Nephron (organoid): ENCODE measurements at regions not wholly inside any gene's neighbourhood (a gene's known extent, or its start where the extent isn't known, plus 50 kb on each side); places are given as distances from the start of the nearest gene placed in this dataset.
A peak's percentile ranks its signal among the peaks of the same experiment; 100 is the strongest.

ENCODE experiments used
- H3K27ac Mint-ChIP-seq, 3 experiments: 2 replicates each; pipeline ENCODE4 v1.8.0; 2020; ENCODE audit warnings: mixed read lengths in 3 of 3, mild to moderate bottlenecking in 2 of 3, moderate library complexity in 1 of 3
- H3K27me3 Mint-ChIP-seq: 2 replicates; pipeline ENCODE4 v1.8.0; 2021; ENCODE audit warnings: low read depth, mild to moderate bottlenecking, moderate library complexity, mixed read lengths
- H3K36me3 Mint-ChIP-seq: 2 replicates; pipeline ENCODE4 v1.8.0; 2020; ENCODE audit warnings: low read depth, mixed read lengths
- H3K4me1 Mint-ChIP-seq: 2 replicates; pipeline ENCODE4 v1.8.0; 2020; ENCODE audit warnings: mixed read lengths
- H3K4me3 Mint-ChIP-seq, 3 experiments: 2 replicates each; pipeline ENCODE4 v1.8.0; 2020; ENCODE audit warnings: mild to moderate bottlenecking in 3 of 3, mixed read lengths in 3 of 3, moderate library complexity in 2 of 3
- H3K9me3 Mint-ChIP-seq: 2 replicates; pipeline ENCODE4 v1.8.0; 2020; ENCODE audit warnings: mixed read lengths
- TF ChIP-seq, protein P1 (sequence below), 3 experiments: fragments of 200-600 bp; sonication (generic); IDR thresholded peaks; one replicate each; pipeline ENCODE4 v1.5.0; 2021; ENCODE audit warnings: antibody characterized with exemption in 3 of 3; ENCODE audit not compliant: unreplicated experiment in 3 of 3

DNA sequence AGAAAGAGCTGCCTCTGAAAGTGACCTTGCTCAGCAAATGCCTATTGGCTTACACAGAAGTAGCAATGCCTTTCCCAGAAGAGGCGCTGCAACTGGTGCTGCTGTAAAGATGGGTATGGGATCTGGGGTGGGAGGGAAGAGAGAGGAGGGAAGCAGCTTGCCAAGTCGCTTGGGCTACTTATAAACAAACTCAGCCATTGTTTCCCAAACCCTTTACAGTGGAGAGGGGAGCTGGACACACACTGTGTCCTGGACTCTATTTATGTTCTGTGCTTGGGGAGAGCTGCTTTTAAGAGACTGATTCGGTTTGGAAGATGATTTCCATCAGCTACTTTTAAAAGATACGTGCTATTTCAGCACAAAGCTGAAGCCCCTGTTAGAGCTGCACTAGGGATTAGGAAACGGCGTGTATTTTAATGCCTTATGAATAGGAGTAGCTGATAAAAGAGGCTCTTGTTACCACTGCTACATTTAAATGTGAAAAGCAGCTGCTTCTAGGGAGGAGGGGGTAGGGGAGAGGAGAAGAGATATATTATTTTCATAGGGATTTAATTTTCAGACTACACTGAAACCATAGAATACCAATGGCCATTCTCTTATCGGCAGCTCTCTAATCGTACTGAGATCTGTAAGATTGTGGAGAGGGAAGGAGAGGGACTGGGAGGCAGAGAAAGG lies 440.6 kb downstream of the MCTP2 start:
- H3K4me3 Mint-ChIP-seq: peak overlapping the region; percentile 39 to 77 (median 55)
- H3K27me3 Mint-ChIP-seq: peaks cover 7% of the 10 kb centered on the region
- H3K27ac Mint-ChIP-seq: peak overlapping the region; percentile 93 to 97 (median 95)
- TF ChIP-seq, protein P1, sequence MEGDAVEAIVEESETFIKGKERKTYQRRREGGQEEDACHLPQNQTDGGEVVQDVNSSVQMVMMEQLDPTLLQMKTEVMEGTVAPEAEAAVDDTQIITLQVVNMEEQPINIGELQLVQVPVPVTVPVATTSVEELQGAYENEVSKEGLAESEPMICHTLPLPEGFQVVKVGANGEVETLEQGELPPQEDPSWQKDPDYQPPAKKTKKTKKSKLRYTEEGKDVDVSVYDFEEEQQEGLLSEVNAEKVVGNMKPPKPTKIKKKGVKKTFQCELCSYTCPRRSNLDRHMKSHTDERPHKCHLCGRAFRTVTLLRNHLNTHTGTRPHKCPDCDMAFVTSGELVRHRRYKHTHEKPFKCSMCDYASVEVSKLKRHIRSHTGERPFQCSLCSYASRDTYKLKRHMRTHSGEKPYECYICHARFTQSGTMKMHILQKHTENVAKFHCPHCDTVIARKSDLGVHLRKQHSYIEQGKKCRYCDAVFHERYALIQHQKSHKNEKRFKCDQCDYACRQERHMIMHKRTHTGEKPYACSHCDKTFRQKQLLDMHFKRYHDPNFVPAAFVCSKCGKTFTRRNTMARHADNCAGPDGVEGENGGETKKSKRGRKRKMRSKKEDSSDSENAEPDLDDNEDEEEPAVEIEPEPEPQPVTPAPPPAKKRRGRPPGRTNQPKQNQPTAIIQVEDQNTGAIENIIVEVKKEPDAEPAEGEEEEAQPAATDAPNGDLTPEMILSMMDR (IDR thresholded peaks at IDR 0.05; ENCODE audit: unreplicated experiment in 3 of 3): peak in 1 of 3 experiments; percentile 14
- no peaks in the 10 kb centered on the region for H3K36me3 Mint-ChIP-seq
- H3K9me3 Mint-ChIP-seq: no peaks in the 10 kb centered on the region
- peaks cover 58% of the 10 kb centered on the region for H3K4me1 Mint-ChIP-seq

DNA sequence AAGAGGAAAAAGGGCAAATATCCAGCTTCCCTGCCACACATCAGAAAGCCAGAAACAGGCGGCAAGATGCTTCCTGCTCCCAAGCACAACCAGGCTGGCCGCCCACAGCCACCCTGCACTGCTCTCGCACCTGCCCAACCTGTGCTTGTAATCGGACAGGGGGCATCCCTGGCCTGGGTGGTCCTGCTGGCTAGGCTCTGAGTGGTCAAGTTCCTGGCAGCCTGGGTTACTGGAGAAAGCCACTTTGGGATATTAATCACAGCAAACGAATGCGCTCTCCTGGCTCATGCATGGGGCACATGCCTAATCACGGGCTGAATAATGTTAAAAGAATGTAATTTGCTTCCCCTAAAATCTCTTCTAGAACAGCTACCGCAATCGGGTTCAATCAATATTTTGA lies 442.4 kb downstream of the MCTP2 start:
- Mint-ChIP-seq H3K27me3 (peaks cover 3% of the 10 kb centered on the region), H3K27ac (peak overlapping the region in 2 of 3 experiments; percentile 23 to 93), H3K4me3 (no peak overlapping the region), H3K9me3 (no peaks in the 10 kb centered on the region), H3K4me1 (peaks cover 57% of the 10 kb centered on the region), H3K36me3 (no peaks in the 10 kb centered on the region)
- TF ChIP-seq, protein P1 (IDR thresholded peaks at IDR 0.05; ENCODE audit: unreplicated experiment in 3 of 3): no peak

DNA sequence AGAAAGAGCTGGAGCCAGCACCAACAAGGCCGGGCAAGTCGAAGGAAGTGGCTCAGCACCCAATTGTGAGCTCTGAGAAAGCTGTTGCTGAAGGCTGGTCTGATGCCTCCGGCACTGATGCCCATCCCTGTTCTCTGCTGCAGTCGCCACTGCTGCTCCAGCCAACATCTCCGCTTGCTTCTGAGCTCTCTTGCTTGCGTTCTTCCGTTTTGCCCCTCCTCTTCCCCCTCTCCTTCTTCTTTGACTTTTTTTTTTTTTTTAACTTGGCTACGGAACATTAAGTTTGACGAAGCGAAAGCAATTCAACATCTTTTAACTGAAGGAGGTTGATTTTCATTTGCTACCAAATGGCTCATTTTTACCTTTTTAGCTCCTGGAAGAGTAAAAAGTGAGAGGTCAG lies 442.9 kb downstream of the MCTP2 start:
- H3K27ac Mint-ChIP-seq: peak overlapping the region; percentile 3 to 24 (median 23)
- H3K9me3 Mint-ChIP-seq: no peaks in the 10 kb centered on the region
- TF ChIP-seq, protein P1 (IDR thresholded peaks at IDR 0.05; ENCODE audit: unreplicated experiment in 3 of 3): no peak
- no peak overlapping the region for H3K4me3 Mint-ChIP-seq
- H3K36me3 Mint-ChIP-seq: no peaks in the 10 kb centered on the region
- peaks cover 57% of the 10 kb centered on the region for H3K4me1 Mint-ChIP-seq
- H3K27me3 Mint-ChIP-seq: peaks cover 3% of the 10 kb centered on the region

DNA sequence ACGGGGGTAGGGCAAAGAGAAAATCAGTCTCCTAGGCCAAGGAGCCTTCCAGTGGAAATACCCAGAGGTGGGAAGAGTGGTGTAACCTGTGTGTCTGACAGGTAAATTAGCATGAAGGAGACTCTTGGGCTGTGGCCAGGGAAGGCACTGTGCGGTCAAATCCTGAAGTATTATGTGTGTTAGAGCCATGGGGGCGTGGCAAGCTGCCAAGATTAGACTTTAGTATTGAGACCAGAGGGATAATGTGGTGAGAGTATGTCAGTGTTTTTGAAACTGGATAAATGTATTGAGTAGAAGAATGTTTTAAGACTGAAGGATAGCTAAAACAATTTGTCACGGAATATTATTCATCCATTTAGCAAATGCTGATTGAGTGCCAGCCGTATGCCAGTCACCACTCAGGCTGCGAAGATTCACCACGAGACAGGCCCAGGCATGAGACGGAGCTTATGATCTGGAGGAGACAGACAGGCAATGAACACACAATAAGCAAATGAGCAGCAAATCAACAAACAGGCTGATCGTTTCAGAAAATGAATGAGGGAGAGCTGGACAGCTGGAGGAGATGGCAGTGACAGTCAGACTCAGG lies 445.9 kb downstream of the MCTP2 start:
- H3K9me3 Mint-ChIP-seq: no peaks in the 10 kb centered on the region
- TF ChIP-seq, protein P1 (IDR thresholded peaks at IDR 0.05; ENCODE audit: unreplicated experiment in 3 of 3): no peak
- H3K27me3 Mint-ChIP-seq: peaks cover 3% of the 10 kb centered on the region
- no peaks in the 10 kb centered on the region for H3K36me3 Mint-ChIP-seq
- peaks cover 35% of the 10 kb centered on the region for H3K4me1 Mint-ChIP-seq
- H3K27ac Mint-ChIP-seq: peak overlapping the region in 2 of 3 experiments; percentile 30 to 72
- no peak overlapping the region for H3K4me3 Mint-ChIP-seq

DNA sequence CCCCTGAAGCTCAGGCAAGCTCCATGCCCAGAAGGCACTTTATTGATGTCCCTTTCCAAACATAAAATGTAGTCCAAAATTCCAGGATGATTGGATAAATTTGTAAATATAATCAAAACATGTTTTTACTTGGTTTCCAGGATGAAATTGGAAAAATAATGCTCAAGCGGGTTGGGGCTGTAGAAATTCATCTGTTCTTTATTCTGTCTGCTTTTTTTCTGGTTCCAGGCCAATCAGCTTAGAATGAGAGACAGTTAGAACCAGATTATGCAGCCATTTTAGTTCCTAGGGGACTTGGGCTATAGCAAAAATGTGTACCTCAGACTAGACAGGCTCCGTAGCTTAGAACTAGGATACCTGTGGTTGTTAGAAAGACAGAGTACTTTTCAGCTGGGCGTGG lies 450.8 kb downstream of the MCTP2 start:
- Mint-ChIP-seq H3K36me3 (no peaks in the 10 kb centered on the region), H3K4me3 (no peak overlapping the region), H3K9me3 (no peaks in the 10 kb centered on the region), H3K4me1 (peaks cover 6% of the 10 kb centered on the region), H3K27me3 (peaks cover 3% of the 10 kb centered on the region), H3K27ac (no peak overlapping the region)
- TF ChIP-seq, protein P1 (IDR thresholded peaks at IDR 0.05; ENCODE audit: unreplicated experiment in 3 of 3): no peak

DNA sequence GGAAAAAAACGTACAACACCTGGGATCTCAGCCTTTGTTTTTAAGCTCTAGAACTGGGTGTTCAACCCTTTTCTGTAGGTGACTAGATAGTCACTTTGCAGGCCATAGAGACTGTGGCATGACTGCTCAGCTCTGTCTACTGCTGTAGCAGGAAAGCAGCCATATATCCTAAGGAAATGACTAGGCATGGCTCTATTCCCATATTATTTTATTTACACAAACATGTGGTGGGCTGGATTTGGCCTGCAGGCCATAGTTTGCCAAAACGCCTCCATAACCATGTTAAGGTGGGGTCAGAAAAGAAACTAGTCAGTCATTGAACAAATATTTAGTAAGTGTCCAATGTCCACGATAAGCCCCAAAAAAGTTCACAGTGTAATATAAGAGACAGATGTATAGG lies 452.5 kb downstream of the MCTP2 start:
- H3K27me3 Mint-ChIP-seq: no peaks in the 10 kb centered on the region
- H3K4me1 Mint-ChIP-seq: no peaks in the 10 kb centered on the region
- TF ChIP-seq, protein P1 (IDR thresholded peaks at IDR 0.05; ENCODE audit: unreplicated experiment in 3 of 3): no peak
- H3K9me3 Mint-ChIP-seq: no peaks in the 10 kb centered on the region
- H3K27ac Mint-ChIP-seq: no peak overlapping the region
- no peaks in the 10 kb centered on the region for H3K36me3 Mint-ChIP-seq
- H3K4me3 Mint-ChIP-seq: no peak overlapping the region
